H9 (cell line): ENCODE measurements at regions not wholly inside any gene's neighbourhood (a gene's known extent, or its start where the extent isn't known, plus 50 kb on each side); places are given as distances from the start of the nearest gene placed in this dataset.

ENCODE experiments used
- DNase-seq: peaks from one replicate; pipeline ENCODE4 v3.0.0-alpha.2; 2017
- H2AFZ ChIP-seq: one replicate; pipeline ENCODE4 v1.6.1; 2013; ENCODE audit warnings: mild to moderate bottlenecking, low read length, control low read depth, moderate library complexity
- H2AK5ac ChIP-seq: 2 replicates; pipeline ENCODE4 v1.6.1; 2013; ENCODE audit warnings: low read length, control low read depth, mixed read lengths; ENCODE audit not compliant: insufficient read length
- H2BK120ac ChIP-seq: one replicate; pipeline ENCODE4 v1.6.1; 2013; ENCODE audit warnings: low read depth, mild to moderate bottlenecking, low read length, control low read depth, inconsistent platforms; ENCODE audit not compliant: poor library complexity, severe bottlenecking
- H2BK12ac ChIP-seq: 2 replicates; pipeline ENCODE4 v1.6.1; 2013; ENCODE audit warnings: low read length, control low read depth, mixed read lengths, low read depth; ENCODE audit not compliant: insufficient read length
- H2BK15ac ChIP-seq: 2 replicates; pipeline ENCODE4 v1.6.1; 2013; ENCODE audit warnings: low read depth, low read length, control low read depth
- H2BK20ac ChIP-seq: one replicate; pipeline ENCODE4 v1.6.1; 2013; ENCODE audit warnings: low read depth, mild to moderate bottlenecking, low read length, control low read depth, inconsistent platforms; ENCODE audit not compliant: poor library complexity, severe bottlenecking
- H2BK5ac ChIP-seq: 2 replicates; pipeline ENCODE4 v1.6.1; 2013; ENCODE audit warnings: low read length, control low read depth, mixed read lengths; ENCODE audit not compliant: insufficient read length
- H3K14ac ChIP-seq: 2 replicates; pipeline ENCODE4 v1.6.1; 2013; ENCODE audit warnings: low read length, control low read depth; ENCODE audit not compliant: insufficient read depth
- H3K18ac ChIP-seq: 2 replicates; pipeline ENCODE4 v1.6.1; 2013; ENCODE audit warnings: low read depth, mild to moderate bottlenecking, mixed read lengths, low read length, control low read depth; ENCODE audit not compliant: insufficient read length
- H3K23ac ChIP-seq: 2 replicates; pipeline ENCODE4 v1.6.1; 2013; ENCODE audit warnings: low read length, control low read depth, mixed read lengths, low read depth; ENCODE audit not compliant: insufficient read length
- H3K23me2 ChIP-seq: 2 replicates; pipeline ENCODE4 v1.6.1; 2013; ENCODE audit warnings: low read depth, mild to moderate bottlenecking, mixed read lengths, low read length, control low read depth; ENCODE audit not compliant: insufficient read length, poor library complexity, severe bottlenecking
- H3K27ac ChIP-seq: 2 replicates; pipeline ENCODE4 v1.5.1; 2013; ENCODE audit warnings: low read length, control low read depth, mixed read lengths, low read depth; ENCODE audit not compliant: insufficient read length
- H3K27me3 ChIP-seq: 2 replicates; pipeline ENCODE4 v1.6.1; 2013; ENCODE audit warnings: low read length, control low read depth, inconsistent platforms; ENCODE audit not compliant: insufficient read depth
- H3K4ac ChIP-seq: 2 replicates; pipeline ENCODE4 v1.6.1; 2013; ENCODE audit warnings: low read depth, mild to moderate bottlenecking, control low read depth, inconsistent platforms, low read length, moderate library complexity
- H3K4me1 ChIP-seq: 2 replicates; pipeline ENCODE4 v1.6.1; 2013; ENCODE audit warnings: low read length, control low read depth, inconsistent platforms; ENCODE audit not compliant: insufficient read depth
- H3K4me2 ChIP-seq: 2 replicates; pipeline ENCODE4 v1.6.1; 2013; ENCODE audit warnings: low read length, control low read depth, mixed read lengths; ENCODE audit not compliant: insufficient read length, insufficient read depth
- H3K56ac ChIP-seq: 2 replicates; pipeline ENCODE4 v1.6.1; 2013; ENCODE audit warnings: low read depth, mild to moderate bottlenecking, mixed read lengths, low read length, control low read depth; ENCODE audit not compliant: insufficient read length
- H3K79me1 ChIP-seq: 2 replicates; pipeline ENCODE4 v1.6.1; 2013; ENCODE audit warnings: low read depth, mild to moderate bottlenecking, moderate library complexity, low read length, control low read depth, inconsistent platforms; ENCODE audit not compliant: insufficient read depth, poor library complexity, severe bottlenecking
- H3K79me2 ChIP-seq: 2 replicates; pipeline ENCODE4 v1.6.1; 2013; ENCODE audit warnings: low read length, control low read depth, inconsistent platforms; ENCODE audit not compliant: insufficient read depth
- H3K9ac ChIP-seq: 2 replicates; pipeline ENCODE4 v1.6.1; 2013; ENCODE audit warnings: low read length, control low read depth, mixed read lengths; ENCODE audit not compliant: insufficient read length; ENCODE audit errors: extremely low read depth
- H3K9me3 ChIP-seq: one replicate; pipeline ENCODE4 v1.6.1; 2013; ENCODE audit warnings: low read depth, low read length, inconsistent platforms; ENCODE audit not compliant: control insufficient read depth
- H3T11ph ChIP-seq: one replicate; pipeline ENCODE4 v1.6.1; 2013; ENCODE audit warnings: mild to moderate bottlenecking, low read length, control low read depth, inconsistent platforms
- H4K20me1 ChIP-seq: one replicate; pipeline ENCODE4 v1.6.1; 2013; ENCODE audit not compliant: control insufficient read depth, insufficient read length, insufficient read depth
- H4K5ac ChIP-seq: 2 replicates; pipeline ENCODE4 v1.6.1; 2013; ENCODE audit warnings: low read depth, mild to moderate bottlenecking, mixed read lengths, low read length, control low read depth; ENCODE audit not compliant: insufficient read length
- H4K8ac ChIP-seq: replicated peaks from 2 replicates; pipeline ENCODE4 v1.6.1; 2013; ENCODE audit warnings: low read length, control low read depth, mixed read lengths, low read depth; ENCODE audit not compliant: insufficient read length
- H4K91ac ChIP-seq: 2 replicates; pipeline ENCODE4 v1.6.1; 2013; ENCODE audit warnings: low read depth, mild to moderate bottlenecking, moderate library complexity, mixed read lengths, low read length, control low read depth; ENCODE audit not compliant: insufficient read length
- H3K27ac Mint-ChIP-seq, 3 experiments: 2 replicates in 2 of 3; 3 replicates in 1 of 3; pipeline ENCODE4 v1.8.0; 2020 to 2021; ENCODE audit warnings: mixed read lengths in 3 of 3, mild to moderate bottlenecking in 1 of 3, moderate library complexity in 1 of 3
- H3K27me3 Mint-ChIP-seq: 2 replicates; pipeline ENCODE4 v1.8.0; 2021; ENCODE audit warnings: low read depth, mild to moderate bottlenecking, moderate library complexity, mixed read lengths
- H3K36me3 Mint-ChIP-seq, 3 experiments: 2 replicates in 2 of 3; 3 replicates in 1 of 3; pipeline ENCODE4 v1.8.0; 2020 to 2021; ENCODE audit warnings: low read depth in 3 of 3, mixed read lengths in 3 of 3; ENCODE audit not compliant: insufficient read depth in 1 of 3
- H3K4me1 Mint-ChIP-seq, 2 experiments: 2 replicates each; pipeline ENCODE4 v1.8.0; 2020; ENCODE audit warnings: mixed read lengths in 2 of 2
- H3K4me3 Mint-ChIP-seq, 2 experiments: 2 replicates in 1 of 2; 3 replicates in 1 of 2; pipeline ENCODE4 v1.8.0; 2020 to 2021; ENCODE audit warnings: mild to moderate bottlenecking in 2 of 2, mixed read lengths in 2 of 2, moderate library complexity in 1 of 2
- H3K9me3 Mint-ChIP-seq, 2 experiments: 2 replicates in 1 of 2; 3 replicates in 1 of 2; pipeline ENCODE4 v1.8.0; 2020; ENCODE audit warnings: mild to moderate bottlenecking in 2 of 2, mixed read lengths in 2 of 2, moderate library complexity in 1 of 2
- CTCF ChIP-seq: fragments of 200-600 bp; sonication (generic); conservative IDR thresholded peaks from 3 replicates; pipeline ENCODE4 v1.8.0; 2021; ENCODE audit warnings: antibody characterized with exemption, mild to moderate bottlenecking
- WGBS: extraction: QIAGEN DNeasy Blood & Tissue Kit; methylation state at CpG from one replicate; pipeline ENCODE4 v1.1.7; 2013; ENCODE audit warnings: missing lambda C conversion rate, low lambda C conversion rate, mixed read lengths; ENCODE audit not compliant: insufficient read length; ENCODE audit errors: extremely low coverage; 5-methylcytosine and 5-hydroxymethylcytosine counted together

DNA sequence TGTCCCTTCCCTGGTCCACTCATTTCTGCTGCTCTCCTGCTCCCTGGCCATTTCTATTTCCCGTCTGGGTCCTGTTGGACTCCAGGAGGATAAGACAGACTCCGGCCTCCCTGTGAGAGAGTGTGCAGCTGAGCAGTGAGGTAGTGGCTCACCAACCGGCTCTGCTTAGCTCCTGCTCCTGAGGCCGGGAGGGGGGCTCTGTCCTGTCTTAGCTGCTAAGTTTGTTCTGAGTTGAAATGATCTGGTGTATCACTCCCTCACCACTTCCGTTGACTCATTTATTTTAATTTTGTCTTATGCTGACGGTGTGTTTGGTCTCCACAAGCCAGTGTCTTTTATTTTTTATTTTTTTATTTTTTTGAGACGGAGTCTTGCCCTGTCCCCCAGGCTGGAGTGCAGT lies 148.5 kb upstream of the PDE10A start:
- Histone ChIP-seq H4K20me1 (no peaks in the 10 kb centered on the region), H4K5ac (no peak overlapping the region), H2BK15ac (no peak overlapping the region), H2AK5ac (no peak overlapping the region), H3K4ac (no peak overlapping the region), H3K18ac (no peak overlapping the region), H3K9me3 (no peaks in the 10 kb centered on the region), H2AFZ (no peak overlapping the region), H3K27me3 (no peaks in the 10 kb centered on the region), H3K4me1 (no peaks in the 10 kb centered on the region), H2BK120ac (no peak overlapping the region), H3K4me2 (no peak overlapping the region), H3K14ac (no peak overlapping the region), H3K23ac (no peak overlapping the region), H2BK20ac (no peak overlapping the region), H3K27ac (no peak overlapping the region), H3K79me1 (no peaks in the 10 kb centered on the region), H3K79me2 (no peaks in the 10 kb centered on the region), H4K91ac (no peak overlapping the region), H2BK5ac (no peak overlapping the region), H3K56ac (no peak overlapping the region), H4K8ac (no peak overlapping the region), H3T11ph (no peak overlapping the region), H3K9ac (no peak overlapping the region), H3K23me2 (no peaks in the 10 kb centered on the region), H2BK12ac (no peak overlapping the region)
- H3K4me3 Mint-ChIP-seq = no peak overlapping the region; a peak in 1 of 5 replicates
- peaks cover 42% of the 10 kb centered on the region for H3K27me3 Mint-ChIP-seq
- no peak for TF ChIP-seq CTCF
- no peak for DNase-seq
- peaks cover 0 to 6% (median 0%) of the 10 kb centered on the region in 3 experiments; a peak in 1 of 7 replicates for H3K36me3 Mint-ChIP-seq
- WGBS = no CpG with 5 or more reads among the region's 7 CpGs
- H3K4me1 Mint-ChIP-seq = peaks cover 9 to 12% of the 10 kb centered on the region in 2 experiments
- no peaks in the 10 kb centered on the region; a peak in 1 of 5 replicates for H3K9me3 Mint-ChIP-seq
- H3K27ac Mint-ChIP-seq = no peak overlapping the region
